ENCODE measurements at regions not wholly inside any gene's neighbourhood (a gene's known extent, or its start where the extent isn't known, plus 50 kb on each side); places are given as distances from the start of the nearest gene placed in this dataset.
"Not testable (repeated sequence)": the region's sequence is repeated elsewhere in the genome, so short reads cannot be mapped to it uniquely, and the experiment has no call there.

GRCh38 chr16:16448423-16448822 is 69.5 kb downstream of the NPIPA7 start:
- in situ Hi-C loops (cut with HindIII; ENCODE audit: low sequenced_read_pairs): not testable (repeated sequence)

GRCh38 chr16:16449712-16450237 is 70.8 kb downstream of the NPIPA7 start:
- in situ Hi-C loops (cut with HindIII; ENCODE audit: low sequenced_read_pairs): not testable (repeated sequence)

GRCh38 chr16:16451721-16452410 is 72.9 kb downstream of the NPIPA7 start:
- in situ Hi-C loops (cut with HindIII; ENCODE audit: low sequenced_read_pairs): not testable (repeated sequence)

GRCh38 chr16:16458579-16458978 is 79.6 kb downstream of the NPIPA7 start:
- in situ Hi-C loops (cut with HindIII; ENCODE audit: low sequenced_read_pairs): not testable (repeated sequence)

- in situ Hi-C loops (cut with HindIII; ENCODE audit: low sequenced_read_pairs): not testable (repeated sequence)
Measured at GRCh38 chr16:16463792-16464191, 84.9 kb downstream of the NPIPA7 start.

- in situ Hi-C loops (cut with HindIII; ENCODE audit: low sequenced_read_pairs): not testable (repeated sequence)
Measured at GRCh38 chr16:16488919-16489318, 110.0 kb downstream of the NPIPA7 start.

- in situ Hi-C loops (cut with HindIII; ENCODE audit: low sequenced_read_pairs): not testable (repeated sequence)
Measured at GRCh38 chr16:16489466-16489865, 110.5 kb downstream of the NPIPA7 start.

- in situ Hi-C loops (cut with HindIII; ENCODE audit: low sequenced_read_pairs): not testable (repeated sequence)
Measured at GRCh38 chr16:16494114-16494513, 115.2 kb downstream of the NPIPA7 start.

- in situ Hi-C loops (cut with HindIII; ENCODE audit: low sequenced_read_pairs): not testable (repeated sequence)
Measured at GRCh38 chr16:16494998-16495397, 116.1 kb downstream of the NPIPA7 start.

GRCh38 chr16:16499875-16500274 is 120.9 kb downstream of the NPIPA7 start:
- in situ Hi-C loops (cut with HindIII; ENCODE audit: low sequenced_read_pairs): not testable (repeated sequence)

- in situ Hi-C loops (cut with HindIII; ENCODE audit: low sequenced_read_pairs): not testable (repeated sequence)
Measured at GRCh38 chr16:16507041-16507440, 128.1 kb downstream of the NPIPA7 start.

- in situ Hi-C loops (cut with HindIII; ENCODE audit: low sequenced_read_pairs): not testable (repeated sequence)
Measured at GRCh38 chr16:16508344-16508743, 129.4 kb downstream of the NPIPA7 start.

GRCh38 chr16:16519395-16519794 is 140.5 kb downstream of the NPIPA7 start:
- in situ Hi-C loops (cut with HindIII; ENCODE audit: low sequenced_read_pairs): not testable (repeated sequence)

- in situ Hi-C loops (cut with HindIII; ENCODE audit: low sequenced_read_pairs): not testable (repeated sequence)
Measured at GRCh38 chr16:16521239-16522002, 142.5 kb downstream of the NPIPA7 start.

- in situ Hi-C loops (cut with HindIII; ENCODE audit: low sequenced_read_pairs): not testable (repeated sequence)
Measured at GRCh38 chr16:16526998-16527397, 148.1 kb downstream of the NPIPA7 start.

GRCh38 chr16:16530744-16531143 is 151.8 kb downstream of the NPIPA7 start:
- in situ Hi-C loops (cut with HindIII; ENCODE audit: low sequenced_read_pairs): not testable (repeated sequence)

GRCh38 chr16:16535565-16535964 is 156.6 kb downstream of the NPIPA7 start:
- in situ Hi-C loops (cut with HindIII; ENCODE audit: low sequenced_read_pairs): not testable (repeated sequence)

- in situ Hi-C loops (cut with HindIII; ENCODE audit: low sequenced_read_pairs): not testable (repeated sequence)
Measured at GRCh38 chr16:16536151-16536550, 157.2 kb downstream of the NPIPA7 start.

- in situ Hi-C loops (cut with HindIII; ENCODE audit: low sequenced_read_pairs): not testable (repeated sequence)
Measured at GRCh38 chr16:16549710-16550109, 170.8 kb downstream of the NPIPA7 start.

GRCh38 chr16:16550824-16551223 is 171.9 kb downstream of the NPIPA7 start:
- in situ Hi-C loops (cut with HindIII; ENCODE audit: low sequenced_read_pairs): not testable (repeated sequence)

GRCh38 chr16:16552819-16553340 is 173.9 kb downstream of the NPIPA7 start:
- in situ Hi-C loops (cut with HindIII; ENCODE audit: low sequenced_read_pairs): not testable (repeated sequence)
